Activated effector memory CD4-positive, alpha-beta T cell treated with anti-CD3 and anti-CD28 coated beads, Interleukin-2, amount 50 U/mL, for 16 hours (primary cell): ENCODE measurements at regions not wholly inside any gene's neighbourhood (a gene's known extent, or its start where the extent isn't known, plus 50 kb on each side); places are given as distances from the start of the nearest gene placed in this dataset.

ENCODE experiments used
- DNase-seq: peaks from one replicate; pipeline ENCODE4 v3.0.0-alpha.2; 2020

DNA sequence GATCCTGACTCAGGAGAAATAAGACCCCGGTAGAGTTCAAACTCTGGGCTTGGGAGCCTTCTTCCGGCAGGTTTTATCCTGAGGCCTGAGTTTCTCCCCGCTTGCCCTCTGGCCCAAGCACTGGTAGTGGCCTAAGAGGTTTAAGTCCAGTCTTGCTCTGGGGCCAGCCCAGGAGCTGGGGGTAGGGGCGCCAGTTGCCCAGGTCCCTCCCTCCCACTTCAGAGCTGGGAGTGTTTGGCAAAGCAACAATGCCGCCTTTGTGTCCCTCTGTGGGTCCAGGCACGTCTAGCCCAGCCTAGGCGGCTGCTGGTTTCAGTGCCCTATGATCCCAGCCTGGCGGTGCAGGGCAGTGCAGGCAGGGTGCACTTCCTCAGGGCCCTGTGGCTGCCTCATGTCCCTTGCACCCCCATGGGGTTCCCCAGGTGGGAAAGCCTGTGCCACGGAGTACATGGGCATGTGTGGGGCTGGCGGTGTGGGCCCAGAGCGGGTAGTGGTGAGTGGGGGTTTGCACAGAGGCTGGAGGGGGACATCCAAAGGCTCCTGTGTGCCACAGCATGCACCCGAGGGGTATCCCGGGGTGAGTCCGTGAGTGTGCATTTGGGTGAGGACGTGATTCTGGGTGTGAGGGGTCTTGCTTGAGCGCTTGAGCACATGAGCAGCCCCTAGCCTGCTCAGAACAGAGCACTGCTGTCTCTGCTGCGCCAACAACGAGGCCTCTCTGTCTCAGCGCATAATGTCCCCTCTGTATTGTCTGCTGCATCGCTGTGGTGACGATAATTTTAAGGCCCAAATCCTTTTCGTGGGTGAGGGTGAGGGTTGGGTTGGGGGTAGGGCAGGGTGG lies 61.7 kb upstream of the PSD2 start:
- DNase-seq: no peak

DNA sequence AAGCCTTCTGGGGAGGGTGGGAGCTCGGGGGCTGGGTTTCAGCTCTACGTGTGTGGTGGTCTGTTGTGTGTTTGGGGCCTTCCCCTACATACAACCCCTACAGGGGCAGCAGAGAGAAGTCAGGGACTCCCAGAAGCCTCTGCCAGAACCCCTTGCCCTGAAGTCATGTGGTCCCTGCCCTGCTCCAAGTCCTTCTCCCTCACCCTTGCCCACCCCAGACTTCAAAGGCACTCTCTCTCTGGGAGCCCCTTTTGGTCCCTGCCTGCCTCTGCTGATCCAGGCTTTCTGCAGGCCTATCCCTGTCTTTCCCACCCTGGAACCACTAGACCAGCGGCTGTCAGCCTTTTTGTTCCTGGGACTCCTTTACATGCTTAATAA lies 61.1 kb upstream of the PSD2 start:
- no peak for DNase-seq

DNA sequence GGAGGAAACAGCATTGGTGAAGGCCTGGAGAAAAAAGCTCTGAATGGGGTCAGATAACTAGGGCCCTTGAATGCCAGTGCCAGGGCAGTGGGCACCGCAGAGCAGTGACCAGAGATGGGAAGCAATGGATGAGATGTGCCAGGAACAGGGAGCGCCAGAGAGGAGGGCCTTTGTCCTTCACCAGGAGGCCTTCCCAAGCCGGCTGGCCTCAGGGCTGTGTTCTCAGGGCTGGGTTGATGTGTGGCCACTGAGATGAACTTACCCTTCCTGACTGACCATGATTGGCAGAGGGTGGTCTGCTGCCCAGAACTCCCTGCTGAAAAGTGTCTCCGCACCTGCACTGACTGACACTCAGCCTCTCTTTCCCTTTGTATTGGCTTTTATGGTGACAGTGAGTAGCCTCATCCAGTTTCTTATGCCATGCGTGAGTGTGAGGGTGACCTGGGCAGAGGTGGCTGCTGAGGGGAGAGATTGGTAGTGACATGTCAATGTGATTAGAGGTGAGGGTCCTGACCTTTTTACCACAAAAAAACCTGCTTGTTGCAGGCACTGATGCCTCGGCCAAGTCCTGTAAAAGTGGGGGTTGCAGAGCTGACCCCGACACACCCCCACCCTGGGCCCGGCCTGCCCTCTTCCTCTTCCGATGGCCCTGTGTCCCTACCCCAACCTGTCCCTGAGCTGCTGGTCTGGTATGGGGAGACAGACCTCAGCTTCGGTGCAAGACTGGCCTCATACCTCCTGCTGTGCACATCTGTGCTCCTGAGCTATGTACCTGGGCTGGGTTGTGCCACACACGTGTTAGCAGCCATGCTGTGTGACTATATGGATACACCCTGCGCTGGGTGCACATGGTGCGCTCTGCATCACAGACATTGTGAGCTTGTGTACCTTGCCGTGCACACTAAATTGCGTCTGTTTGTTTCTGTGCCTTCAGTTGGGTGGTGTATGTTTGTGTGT lies 57.1 kb upstream of the PSD2 start:
- no peak for DNase-seq

DNA sequence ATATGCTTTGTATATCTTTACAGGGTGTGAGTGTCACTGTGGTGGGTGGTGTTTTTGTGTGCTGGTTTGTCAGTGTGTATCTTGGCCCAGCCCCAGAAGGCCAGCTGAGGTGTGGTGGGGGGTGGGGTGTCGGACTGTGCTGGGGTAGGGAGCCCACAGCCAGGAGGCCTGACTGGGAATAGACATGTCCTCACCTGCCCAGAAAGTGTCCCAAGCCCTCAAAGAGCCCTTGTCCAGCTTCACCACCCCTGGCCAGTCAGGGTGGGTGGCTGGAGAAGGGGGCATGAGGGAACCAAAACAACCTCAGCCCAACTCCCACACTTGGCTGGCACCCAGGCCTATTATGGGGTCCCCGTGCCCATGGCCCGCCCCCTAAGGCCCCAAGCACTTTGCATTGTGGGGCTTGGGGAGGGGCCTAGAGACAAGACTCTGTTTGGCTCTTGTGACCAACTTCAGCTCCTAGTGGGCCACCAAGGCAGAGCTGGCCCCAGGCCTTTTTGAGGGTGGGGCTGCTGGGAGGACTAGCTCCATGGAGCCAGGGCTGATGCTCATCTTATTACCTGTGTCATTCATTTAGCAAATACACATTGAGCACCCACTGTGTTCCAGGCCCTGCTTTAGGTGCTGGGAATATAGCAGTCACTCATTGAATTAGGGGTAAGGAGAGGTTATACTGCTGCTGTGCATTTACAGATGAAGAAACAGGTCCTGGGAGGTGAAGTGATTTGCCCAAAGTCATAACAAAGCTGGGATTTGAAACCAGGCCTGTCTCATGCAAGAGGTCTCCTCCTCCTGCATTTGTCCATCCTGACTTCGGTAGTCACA lies 56.2 kb upstream of the PSD2 start:
- no peak for DNase-seq

GRCh38 chr5:139740138-139740991 lies 55.2 kb upstream of the PSD2 start:
- DNase-seq: no peak

DNA sequence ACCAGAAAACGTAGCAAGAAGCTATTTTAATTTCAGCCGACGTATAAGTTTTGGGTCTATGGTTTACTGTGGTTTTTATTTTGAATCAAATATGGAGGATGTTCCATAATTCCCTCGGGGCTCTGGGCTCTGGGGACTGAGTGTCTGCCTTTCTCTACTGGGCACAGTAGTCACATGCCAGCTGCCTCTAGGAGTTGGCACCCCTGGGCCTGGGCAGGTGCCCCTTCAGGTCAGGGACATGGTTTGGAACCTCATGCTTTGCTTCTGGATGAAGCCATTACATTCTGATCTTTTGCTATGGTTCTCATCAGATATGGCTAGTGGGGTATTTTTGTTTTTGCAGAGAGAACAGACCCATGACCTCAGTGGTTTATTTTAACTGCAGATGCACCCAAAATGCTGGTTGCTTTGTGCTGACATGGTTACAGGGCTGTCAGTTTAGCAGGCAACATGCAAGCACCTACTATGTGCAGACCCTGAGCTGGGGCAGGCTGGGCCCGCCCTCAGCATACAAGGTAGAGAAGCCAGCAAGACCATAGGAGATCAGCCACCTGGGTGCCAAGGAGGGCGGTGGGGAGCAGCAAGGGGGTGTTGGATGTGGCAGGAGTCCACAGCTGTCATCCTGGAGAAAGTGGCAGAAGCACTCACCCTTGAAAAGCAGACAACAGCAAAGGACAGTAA lies 54.5 kb upstream of the PSD2 start:
- DNase-seq: no peak

DNA sequence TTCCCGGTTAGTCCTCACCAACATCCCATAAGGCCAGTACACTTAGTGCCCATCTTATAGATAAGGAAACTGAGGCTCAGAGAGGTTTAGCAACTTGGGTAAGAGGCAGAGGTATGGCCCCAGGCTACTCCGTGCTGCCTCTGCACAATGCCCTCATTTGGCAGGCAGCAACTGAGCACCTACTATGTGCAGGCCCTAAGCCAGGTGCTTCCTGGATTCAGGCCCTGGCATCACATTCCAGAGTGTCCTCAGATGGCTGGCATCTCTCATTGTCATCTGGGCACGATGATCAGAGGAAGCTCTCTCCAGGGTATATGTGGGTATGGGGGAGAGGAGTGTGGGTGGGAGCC lies 53.8 kb upstream of the PSD2 start:
- no peak for DNase-seq

GRCh38 chr5:139742173-139742903 lies 53.3 kb upstream of the PSD2 start:
- no peak for DNase-seq

DNA sequence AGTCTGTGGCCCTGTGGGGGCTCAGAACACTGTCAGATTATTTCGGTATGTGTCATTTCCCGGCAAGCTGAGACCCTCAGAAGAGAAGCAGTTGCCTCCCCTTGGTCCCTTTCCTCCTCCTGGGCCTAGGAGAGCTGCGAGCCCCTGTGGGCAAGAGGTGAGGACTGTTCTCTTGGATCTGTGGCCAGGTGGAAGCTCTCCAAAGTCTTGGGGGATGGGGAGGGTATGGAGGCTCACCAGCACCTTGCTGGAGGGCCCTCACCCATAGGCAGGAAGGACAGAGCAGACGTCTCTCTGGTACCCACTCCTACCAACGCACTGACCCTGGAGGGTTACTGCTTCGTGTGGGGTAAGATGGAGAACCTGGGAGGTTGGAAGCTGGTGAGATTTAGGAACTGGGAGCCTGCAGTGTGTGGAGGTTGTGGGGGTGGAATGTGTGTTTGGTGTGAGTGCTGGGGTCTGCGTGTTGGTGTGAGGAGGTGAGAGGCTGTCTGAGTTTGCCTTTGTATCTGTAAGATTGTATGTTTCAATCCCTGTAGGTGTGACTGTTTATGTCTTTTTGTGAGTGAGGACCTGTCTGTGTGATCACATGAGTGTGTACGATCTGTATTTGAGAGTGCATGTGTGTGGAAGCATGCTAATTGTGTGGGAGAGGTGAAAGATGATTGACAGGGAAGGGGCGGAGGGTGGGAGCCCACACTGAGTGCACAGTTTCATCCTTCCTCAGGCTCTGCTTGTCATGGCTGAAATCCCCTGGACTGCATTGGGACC lies 52.4 kb upstream of the PSD2 start:
- no peak for DNase-seq

DNA sequence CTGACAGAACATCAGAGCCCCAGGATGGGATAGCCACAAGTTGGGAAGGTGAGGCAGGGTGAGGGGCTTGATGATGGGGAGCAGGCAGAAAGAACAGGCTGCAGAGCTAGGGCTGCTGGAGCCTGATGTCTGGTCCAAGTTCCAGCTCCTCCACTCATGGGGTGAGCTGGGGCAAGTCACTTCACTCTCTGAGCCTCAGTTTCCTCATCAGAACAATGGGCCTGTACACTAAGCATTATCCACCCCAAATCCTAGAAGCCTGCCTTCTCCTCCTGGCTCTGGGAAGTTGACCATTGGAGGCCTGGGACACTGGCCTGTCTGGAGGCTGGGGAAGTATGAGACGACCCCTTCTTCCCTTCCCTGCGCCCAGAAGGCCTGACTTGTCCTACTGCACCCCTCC lies 51.8 kb upstream of the PSD2 start:
- DNase-seq: no peak

DNA sequence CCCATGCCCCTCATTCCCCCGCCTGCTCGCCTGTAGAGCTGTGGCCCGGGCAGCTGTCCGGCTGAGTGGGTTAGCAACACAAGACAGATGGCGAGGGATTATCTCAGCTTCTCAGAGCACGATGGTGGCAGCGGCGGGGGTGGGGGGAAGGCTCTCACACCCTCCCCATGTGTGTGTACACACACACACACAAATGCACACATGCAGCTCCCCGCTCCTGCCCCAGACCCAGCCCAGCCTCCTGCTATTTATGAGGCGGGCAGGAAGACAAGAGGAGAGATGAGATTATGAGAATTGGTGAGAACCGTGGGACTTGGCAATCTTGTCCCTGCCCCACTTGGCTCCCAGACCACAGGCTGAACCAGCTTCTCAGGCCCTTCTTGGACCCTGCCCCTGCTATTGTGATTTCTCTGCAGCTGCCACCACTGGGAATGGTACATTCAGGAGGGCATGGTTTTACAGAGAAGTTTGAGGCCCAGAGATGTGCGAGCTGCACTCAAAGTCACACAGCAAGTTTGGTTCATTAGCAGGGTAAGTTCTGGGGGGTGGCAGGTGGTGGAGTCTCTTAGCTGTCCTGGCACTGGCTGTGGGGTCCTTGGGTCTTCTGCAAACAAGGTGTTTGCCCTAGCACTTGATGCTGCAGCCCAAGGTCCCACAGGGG lies 51.0 kb upstream of the PSD2 start:
- no peak for DNase-seq

DNA sequence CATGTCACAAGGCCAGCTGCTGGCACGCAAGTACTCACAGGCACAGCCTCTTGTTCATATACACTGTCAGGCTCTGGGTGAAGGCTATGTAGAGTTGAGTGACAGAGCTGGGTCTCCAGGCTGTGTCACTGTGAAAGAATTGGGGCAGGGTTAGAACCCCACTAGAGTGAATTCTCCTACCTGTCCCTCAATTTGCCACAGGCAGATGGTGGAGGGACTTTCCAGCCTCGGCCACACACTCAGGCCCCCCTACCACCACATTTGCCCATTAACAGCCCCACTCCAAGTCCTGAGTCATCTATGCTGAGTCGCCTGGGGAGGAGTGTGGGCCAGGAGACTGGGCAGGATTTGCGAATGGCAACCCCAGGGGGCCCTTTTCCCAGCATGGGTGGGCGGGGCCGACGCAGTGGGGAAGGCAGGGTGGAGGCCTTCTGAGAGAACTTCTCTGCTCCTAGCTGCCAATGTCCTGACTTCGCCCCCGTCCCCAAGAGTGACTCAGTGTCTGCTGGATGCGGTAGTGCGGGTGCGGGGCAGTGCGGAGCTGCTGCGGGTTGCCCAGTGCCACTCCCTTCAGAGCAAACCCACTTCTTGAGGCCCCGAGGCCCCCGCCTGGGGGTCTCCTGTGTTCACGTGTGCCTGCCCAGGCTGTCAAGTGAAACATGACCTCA lies 50.3 kb upstream of the PSD2 start:
- peak; percentile 70 for DNase-seq

DNA sequence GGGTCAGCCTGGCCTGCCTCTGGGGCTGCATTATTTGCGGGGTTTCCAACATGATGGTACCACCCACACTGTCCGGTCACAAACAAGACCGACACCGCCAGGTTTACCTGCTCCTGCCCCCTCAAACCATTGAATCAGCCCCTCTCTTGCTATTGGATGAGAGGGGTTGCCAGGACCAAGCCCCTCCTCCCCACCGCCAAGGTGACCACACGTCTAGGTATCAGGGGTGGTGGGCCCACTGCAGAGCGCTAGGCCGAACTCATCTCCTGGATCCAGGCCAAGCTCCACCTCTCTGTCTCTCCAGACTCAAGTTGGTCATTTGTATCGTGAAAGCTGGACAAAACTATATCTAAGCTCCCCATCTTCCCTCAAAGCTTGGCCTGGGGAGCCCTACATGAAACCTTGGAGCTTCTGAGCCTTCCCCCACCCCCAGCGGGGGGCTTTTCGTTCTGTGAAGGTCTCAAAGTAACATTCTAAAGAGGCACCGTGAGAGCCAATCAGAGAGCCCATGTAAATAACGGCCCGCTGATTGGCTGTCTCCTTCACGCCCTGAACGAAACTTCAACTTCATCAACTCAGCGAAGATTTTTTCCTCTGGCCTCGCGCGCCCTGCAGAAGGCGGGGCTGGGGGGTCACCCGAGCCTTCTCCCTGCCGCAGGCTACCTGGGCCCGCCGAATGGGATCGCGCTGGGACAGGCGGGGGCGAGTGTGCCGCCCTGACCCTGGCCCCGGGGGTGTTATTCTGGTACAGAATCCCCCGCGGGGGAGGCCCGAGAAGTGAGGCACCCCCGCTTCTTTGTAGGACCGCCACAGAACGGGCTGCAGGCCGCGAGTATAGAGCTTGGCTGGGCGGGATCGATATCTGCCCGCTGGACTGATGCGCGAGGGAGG lies 49.6 kb upstream of the PSD2 start:
- peak; percentile 77 for DNase-seq
